ENCODE measurements at regions not wholly inside any gene's neighbourhood (a gene's known extent, or its start where the extent isn't known, plus 50 kb on each side); places are given as distances from the start of the nearest gene placed in this dataset.

DNA sequence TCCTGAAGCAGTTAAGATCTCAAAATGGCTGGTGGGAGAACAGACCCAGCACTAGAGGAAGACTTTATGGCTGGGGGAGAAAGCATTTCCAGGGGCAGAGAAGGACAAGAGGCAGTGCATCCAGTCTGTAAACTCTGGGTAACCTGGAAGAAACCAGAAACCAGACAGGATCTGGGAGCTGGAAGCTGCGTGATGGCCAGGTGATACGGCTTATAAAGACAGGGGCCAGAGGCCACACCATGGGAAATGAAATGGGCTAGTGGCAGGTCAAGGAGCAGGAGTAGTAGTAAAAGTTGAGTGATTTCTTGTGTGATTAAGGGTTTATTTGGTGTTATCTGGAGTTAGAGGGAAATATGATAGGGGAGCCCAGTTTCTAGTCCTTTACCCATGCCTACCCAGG, 144.7 kb upstream of the ARRDC4 start:
- TF ChIP-seq, protein P1, sequence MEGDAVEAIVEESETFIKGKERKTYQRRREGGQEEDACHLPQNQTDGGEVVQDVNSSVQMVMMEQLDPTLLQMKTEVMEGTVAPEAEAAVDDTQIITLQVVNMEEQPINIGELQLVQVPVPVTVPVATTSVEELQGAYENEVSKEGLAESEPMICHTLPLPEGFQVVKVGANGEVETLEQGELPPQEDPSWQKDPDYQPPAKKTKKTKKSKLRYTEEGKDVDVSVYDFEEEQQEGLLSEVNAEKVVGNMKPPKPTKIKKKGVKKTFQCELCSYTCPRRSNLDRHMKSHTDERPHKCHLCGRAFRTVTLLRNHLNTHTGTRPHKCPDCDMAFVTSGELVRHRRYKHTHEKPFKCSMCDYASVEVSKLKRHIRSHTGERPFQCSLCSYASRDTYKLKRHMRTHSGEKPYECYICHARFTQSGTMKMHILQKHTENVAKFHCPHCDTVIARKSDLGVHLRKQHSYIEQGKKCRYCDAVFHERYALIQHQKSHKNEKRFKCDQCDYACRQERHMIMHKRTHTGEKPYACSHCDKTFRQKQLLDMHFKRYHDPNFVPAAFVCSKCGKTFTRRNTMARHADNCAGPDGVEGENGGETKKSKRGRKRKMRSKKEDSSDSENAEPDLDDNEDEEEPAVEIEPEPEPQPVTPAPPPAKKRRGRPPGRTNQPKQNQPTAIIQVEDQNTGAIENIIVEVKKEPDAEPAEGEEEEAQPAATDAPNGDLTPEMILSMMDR (optimal IDR thresholded peaks at IDR 0.05 in 1 of 3, IDR thresholded peaks at IDR 0.05 in 1 of 3, conservative IDR thresholded peaks at IDR 0.05 in 1 of 3; ENCODE audit: extremely low read depth in 1 of 3, insufficient read depth in 2 of 3, low read length in 3 of 3) = no peak
- no peak for TF ChIP-seq EZH2 (IDR thresholded peaks at IDR 0.05; ENCODE audit: low read length)
